T-helper 17 cell (primary cell): ENCODE measurements at regions not wholly inside any gene's neighbourhood (a gene's known extent, or its start where the extent isn't known, plus 50 kb on each side); places are given as distances from the start of the nearest gene placed in this dataset.

Experiments
- ATAC-seq: fragments of 150-1000 bp; cut with Tn5 transposase; 2 replicates; pipeline ENCODE4 v1.10.0; 2021; ENCODE audit warnings: mild to moderate bottlenecking, moderate library complexity
- DNase-seq, 3 donors: peaks; one replicate each; pipeline versions ENCODE4 v3.0.0 to v3.0.0-alpha.2; 2020 to 2021
- H3K9me3 ChIP-seq: one replicate; pipeline ENCODE4 v1.7.0; 2013; ENCODE audit warnings: low read length, mild to moderate bottlenecking; ENCODE audit not compliant: control insufficient read depth, poor library complexity, severe bottlenecking
- H3K27ac Mint-ChIP-seq: one replicate; pipeline ENCODE4 v1.8.0; 2022; ENCODE audit warnings: mild to moderate bottlenecking, moderate library complexity, mixed read lengths
- H3K27me3 Mint-ChIP-seq: one replicate; pipeline ENCODE4 v1.8.0; 2022; ENCODE audit warnings: mixed read lengths
- H3K36me3 Mint-ChIP-seq: one replicate; pipeline ENCODE4 v1.8.0; 2022; ENCODE audit warnings: low read depth, mixed read lengths
- H3K4me1 Mint-ChIP-seq: one replicate; pipeline ENCODE4 v1.8.0; 2022; ENCODE audit warnings: mild to moderate bottlenecking, mixed read lengths
- H3K4me3 Mint-ChIP-seq: one replicate; pipeline ENCODE4 v1.8.0; 2022; ENCODE audit warnings: mild to moderate bottlenecking, moderate library complexity, mixed read lengths

- ATAC-seq, result peak; percentile 60
- peaks cover 2% of the 10 kb centered on the region for H3K4me1 Mint-ChIP-seq
- peaks cover 5% of the 10 kb centered on the region for H3K36me3 Mint-ChIP-seq
- no peaks in the 10 kb centered on the region for H3K9me3 ChIP-seq
- H3K4me3 Mint-ChIP-seq, result no peak overlapping the region
- H3K27me3 Mint-ChIP-seq, result no peaks in the 10 kb centered on the region
- no peak overlapping the region for H3K27ac Mint-ChIP-seq
- DNase-seq, result no peak
Measured at GRCh38 chr11:88231894-88232482, 56.7 kb upstream of the RAB38 start.

- ATAC-seq (no peak), DNase-seq (no peak)
- no peaks in the 10 kb centered on the region for H3K27me3 Mint-ChIP-seq
- peaks cover 3% of the 10 kb centered on the region for H3K9me3 ChIP-seq
- H3K4me3 Mint-ChIP-seq, result no peak overlapping the region
- H3K36me3 Mint-ChIP-seq, result peaks cover 5% of the 10 kb centered on the region
- no peak overlapping the region for H3K27ac Mint-ChIP-seq
- peaks cover 2% of the 10 kb centered on the region for H3K4me1 Mint-ChIP-seq
Measured at GRCh38 chr11:88229303-88229702, 54.1 kb upstream of the RAB38 start.
